GM18505 (cell line): ENCODE measurements at regions not wholly inside any gene's neighbourhood (a gene's known extent, or its start where the extent isn't known, plus 50 kb on each side); places are given as distances from the start of the nearest gene placed in this dataset.

Experiments used
- ATAC-seq: cut with Tn5 transposase; IDR thresholded peaks from one replicate; pipeline ENCODE4 v1.9.1; 2021; ENCODE audit not compliant: unreplicated experiment
- POLR2A ChIP-seq: IDR thresholded peaks from 4 replicates; pipeline ENCODE4 v1.6.1; 2011; ENCODE audit warnings: borderline replicate concordance; ENCODE audit not compliant: insufficient read depth, insufficient read length; ENCODE audit errors: extremely low read depth

DNA sequence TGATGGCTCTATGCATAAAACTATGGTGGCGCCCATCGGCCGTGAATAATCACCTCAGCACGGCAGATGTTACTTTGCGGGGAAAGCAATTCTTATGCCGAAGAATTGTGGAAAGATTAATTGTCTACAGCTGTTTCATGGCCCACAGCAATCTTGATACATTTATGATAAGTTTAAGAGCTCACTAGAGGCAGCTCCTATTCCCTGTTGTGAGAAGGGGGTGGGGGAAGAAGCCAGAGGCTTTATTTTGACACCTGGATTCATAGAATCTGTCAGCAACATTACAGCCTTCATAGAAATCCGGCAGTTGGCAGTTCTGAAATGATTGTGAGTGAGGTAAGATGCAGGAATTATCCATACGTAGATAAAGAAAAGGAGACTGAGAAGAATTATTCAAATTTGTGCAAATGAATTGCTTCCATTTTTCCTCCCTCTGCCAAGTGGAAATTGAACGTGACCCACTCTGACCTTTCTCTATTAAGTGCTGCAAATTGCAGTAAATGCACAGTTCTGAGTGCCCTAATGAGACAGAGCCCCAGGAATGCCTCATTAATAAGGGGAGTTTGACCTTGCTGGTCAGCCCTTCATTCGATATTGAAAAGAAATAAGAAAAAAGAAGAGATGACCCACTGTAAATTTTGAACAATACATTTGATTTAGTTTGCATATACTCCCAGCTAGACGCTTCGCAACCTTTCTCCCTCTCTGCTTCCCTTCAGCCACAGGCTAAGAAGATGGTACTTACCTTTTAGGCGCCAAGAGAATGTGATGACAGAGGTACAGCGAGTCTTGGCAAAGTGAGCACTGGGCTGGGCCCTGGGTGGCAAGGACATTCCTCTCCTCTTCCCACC is 188.8 kb downstream of the GPAT3 start:
- no peak for ATAC-seq
- no peak for TF ChIP-seq POLR2A

DNA sequence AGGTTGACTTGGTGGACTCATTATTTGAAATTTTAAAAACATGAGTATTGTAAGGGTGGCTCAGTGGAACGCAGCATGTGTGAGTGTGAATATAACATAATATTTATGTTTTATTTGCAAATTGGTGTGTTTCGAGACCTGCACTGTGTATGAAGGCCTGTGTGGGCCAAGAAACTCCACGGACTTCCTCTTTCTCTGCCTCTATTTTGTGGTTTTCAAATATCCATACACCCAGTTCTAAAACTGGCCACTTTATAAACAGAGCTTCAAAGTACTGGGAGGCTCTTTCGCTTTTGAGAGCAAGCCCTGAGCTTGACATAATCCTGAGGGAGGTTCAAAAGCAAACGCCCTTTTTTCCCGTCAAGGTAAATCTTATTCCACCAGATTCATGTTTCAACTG is 187.7 kb downstream of the GPAT3 start:
- ATAC-seq, result no peak
- no peak for TF ChIP-seq POLR2A

DNA sequence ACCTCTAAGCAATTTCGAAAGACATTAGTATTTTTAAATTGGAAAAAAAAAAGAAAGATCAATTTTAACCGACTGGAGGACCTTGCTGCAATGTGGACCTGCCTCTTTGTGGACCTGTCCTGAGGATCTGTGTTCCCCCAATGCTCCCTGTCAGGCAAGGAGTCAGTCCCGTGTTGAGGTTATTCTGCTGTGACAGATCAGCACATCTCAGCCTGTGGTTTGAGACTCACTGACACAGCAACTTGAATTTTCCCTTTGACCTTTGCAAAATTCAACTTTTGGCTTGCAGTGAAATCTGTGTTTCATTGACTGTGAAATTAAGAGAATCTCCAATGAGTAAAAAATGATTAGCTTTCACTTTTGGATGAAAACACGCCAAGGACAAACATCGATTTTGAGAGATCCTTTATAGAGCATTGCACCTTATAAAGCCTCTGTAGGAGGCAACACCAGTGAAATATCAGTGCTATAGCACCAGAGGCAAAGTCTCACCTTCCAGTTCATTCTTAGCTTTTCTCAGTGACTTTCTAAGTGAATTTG is 186.9 kb downstream of the GPAT3 start:
- no peak for ATAC-seq

DNA sequence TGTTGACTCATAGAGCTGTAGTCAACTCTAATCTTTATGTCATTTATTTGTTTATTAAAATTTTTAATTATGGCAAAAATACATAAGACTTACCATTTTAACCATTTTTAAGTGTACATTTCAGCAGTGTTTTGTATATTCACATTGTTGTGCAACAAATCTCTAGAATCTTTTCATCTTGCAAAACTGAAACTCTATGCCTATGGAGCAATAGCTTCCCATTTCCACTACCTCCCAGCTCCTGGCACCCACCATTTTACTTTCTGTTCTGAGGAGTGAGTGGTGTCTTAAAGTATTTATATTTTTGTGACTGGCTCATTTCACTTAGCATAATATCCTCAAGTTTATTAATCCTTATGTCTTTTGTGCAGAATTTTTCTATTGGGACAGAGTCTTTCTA is 181.0 kb downstream of the GPAT3 start:
- ATAC-seq, result no peak
- TF ChIP-seq POLR2A, result no peak

More for the DNA sequence above, 186.9 kb downstream of the GPAT3 start:
- TF ChIP-seq POLR2A, result no peak

DNA sequence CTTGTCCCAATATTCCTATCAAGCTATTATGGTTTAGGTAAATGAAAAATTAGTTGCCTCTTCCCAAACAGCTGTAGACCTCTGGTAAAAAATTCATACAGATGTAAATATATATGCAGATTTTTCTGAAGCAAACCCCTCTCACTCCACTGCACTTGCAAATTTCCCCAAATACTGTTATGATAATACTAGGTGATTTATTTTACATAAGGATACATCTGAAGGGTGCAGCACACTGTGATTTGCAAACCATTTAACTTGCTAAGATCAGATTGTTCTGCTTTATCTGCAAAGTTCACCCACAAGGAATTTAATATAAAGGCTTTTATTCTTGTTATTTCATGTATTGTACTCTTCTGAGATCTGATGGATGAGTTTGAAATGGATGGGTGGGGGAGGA is 177.0 kb downstream of the GPAT3 start:
- ATAC-seq, result no peak
- no peak for TF ChIP-seq POLR2A

DNA sequence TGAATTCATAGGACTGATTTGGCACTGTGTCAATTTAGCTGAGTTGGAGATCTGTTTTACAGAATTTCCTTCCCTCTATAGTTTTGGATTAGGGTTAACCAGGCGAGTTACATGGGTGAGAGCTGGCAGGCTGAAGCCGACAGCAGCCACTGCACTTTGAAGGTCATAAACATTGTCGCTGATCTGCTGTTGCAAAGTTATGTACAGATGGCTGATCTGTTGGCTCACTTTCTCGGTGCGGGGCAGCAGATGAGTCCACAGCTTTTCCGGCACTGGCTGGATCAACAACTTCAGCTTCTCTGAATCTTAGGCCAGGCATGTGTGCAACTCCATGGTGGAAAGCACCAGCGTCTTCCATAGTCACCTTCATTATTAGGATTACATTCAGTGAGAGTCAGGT is 173.7 kb downstream of the GPAT3 start:
- ATAC-seq, result no peak
- no peak for TF ChIP-seq POLR2A

DNA sequence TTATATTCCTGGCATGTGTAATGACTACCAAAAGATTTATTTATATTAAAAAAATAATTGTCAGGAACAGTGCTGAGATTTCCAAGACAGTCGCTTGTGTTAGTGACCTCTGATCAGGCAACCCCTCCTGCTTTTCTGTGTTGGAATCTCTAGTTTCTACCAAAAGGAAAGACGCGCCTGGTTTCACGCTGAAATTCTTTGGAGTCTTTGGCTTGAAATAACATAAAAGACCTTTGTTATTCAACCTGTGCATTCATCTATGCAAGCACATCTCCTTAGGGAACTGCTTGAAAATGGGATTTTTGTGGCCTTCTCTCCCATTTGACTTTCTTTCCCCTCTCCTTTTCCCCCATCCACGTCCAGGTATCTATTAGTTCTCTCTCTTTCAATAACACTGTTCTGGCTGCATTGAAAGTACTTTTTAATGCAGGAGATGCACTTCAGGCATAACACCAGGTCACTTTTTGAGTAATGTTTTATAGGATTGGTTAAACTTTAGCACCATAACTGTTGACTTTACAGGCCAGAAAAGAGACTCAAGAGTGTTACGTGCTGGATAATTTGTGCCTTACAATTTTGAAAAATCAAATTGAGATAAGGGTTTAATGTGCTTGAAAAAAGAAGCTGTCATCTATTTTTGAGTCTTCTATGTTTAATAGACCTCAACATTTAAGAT is 172.7 kb downstream of the GPAT3 start:
- no peak for ATAC-seq
- no peak for TF ChIP-seq POLR2A

DNA sequence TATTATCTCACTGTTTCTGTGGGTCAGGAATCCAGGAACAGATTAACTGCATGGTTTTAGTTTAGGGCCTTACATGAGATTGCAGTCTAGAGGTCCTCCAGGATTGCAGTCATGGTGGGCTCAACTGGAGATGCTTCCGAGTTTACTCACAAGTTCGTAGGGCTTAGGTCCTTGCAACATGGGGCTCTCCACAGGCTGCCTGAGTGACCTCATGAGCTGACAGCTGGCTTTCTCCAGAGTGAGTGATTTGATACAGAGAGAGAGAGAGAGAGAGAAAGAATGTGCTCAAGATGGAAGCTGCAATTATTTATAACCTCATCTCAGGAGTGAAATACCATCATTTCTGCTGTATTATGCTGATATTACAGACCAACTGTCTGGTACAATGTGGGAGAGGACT is 168.9 kb downstream of the GPAT3 start:
- no peak for TF ChIP-seq POLR2A
- ATAC-seq, result no peak

DNA sequence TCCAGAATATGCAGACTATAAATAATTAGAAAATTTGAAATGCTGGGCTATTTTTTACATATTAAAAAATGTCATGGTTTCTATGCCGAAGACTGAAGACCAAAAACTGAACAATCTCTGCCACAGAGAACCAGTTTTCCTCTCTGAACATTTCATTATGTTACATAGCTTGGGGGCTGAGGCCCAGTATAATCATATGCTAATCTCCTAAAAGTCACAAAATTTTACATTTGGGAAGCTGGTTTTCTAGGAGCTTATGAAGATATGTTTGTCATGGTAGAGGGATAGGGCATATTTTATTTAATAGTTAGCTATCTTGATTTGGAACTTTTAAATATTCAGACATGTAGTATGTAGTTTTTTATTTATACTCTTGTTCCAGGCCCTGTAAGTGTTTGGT is 167.8 kb downstream of the GPAT3 start:
- no peak for ATAC-seq
- TF ChIP-seq POLR2A, result no peak

DNA sequence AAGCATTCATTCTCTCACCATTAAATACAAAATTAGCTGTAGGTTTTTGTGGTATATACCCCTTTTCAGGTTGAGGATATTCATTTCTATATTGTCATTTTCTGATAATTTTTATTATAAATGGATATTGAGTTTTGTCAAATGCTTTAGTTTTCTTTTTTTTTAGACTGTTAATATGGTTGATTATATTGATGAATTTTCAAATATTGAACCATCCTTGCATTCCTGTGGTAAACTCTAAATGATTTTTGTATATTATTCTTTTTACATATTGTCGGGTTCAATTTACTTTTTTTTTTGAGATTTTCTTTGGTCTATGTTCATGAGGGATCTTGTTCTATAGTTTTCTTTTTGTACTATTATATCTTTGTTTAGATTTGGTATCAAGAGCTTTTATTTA is 165.1 kb downstream of the GPAT3 start:
- no peak for ATAC-seq
- no peak for TF ChIP-seq POLR2A

DNA sequence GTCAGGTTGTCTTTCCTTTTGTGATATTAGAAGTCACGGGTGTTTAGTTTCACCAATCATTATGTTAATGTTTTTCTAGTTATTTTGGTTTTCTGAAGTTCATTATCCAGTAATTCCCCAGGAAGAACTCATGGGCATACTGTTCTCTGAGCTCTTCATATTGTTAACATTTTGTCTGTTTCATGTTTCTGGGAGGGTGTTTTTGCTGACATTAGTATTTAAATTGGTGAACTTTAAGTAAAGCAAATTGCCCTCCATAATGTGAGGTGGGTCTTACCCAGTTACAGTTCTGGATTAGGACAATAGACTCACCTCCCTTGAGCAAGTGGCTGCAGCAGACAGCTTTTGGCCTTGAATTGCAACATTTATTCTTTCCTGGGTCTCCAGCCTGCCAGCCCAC is 163.4 kb downstream of the GPAT3 start:
- no peak for ATAC-seq
- no peak for TF ChIP-seq POLR2A

DNA sequence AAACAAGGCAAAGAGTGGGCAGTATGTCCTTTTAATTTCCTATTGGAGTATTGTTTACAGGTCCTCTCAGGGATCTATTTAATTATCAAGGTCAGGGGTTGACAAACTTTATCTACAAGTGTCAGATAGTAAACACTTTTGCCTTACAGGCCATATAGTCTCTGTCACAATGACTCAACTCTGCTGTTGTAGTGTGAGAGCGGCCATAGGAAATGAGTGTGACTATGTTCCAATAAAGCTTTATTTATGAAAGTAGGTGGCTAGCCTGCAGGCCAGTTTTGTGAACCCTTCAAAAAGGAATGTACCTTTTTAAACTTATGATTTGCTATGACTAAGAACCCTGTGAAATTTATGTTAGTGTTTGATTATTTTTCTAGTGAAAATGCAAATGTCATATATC is 156.1 kb downstream of the GPAT3 start:
- TF ChIP-seq POLR2A, result no peak
- ATAC-seq, result no peak

DNA sequence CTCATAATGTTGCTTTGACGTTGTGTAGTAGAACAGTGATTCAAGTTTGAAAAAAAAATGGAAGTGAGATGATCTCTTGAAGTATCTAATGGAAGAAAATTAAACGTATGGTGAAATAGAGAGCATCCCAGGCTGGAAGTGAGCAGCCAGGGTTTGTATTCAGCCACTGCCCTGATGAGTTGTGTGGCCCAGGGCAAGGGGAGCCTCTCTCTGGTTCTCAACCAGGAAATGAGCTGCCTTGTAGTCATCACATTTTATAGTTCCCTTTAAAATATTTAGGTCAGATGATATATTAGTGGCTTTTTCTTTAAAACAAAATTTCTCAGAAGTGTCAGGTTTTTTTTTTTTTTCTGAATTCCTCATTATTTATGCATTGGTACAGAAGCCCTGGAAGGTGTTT is 150.3 kb downstream of the GPAT3 start:
- ATAC-seq, result no peak
- no peak for TF ChIP-seq POLR2A

DNA sequence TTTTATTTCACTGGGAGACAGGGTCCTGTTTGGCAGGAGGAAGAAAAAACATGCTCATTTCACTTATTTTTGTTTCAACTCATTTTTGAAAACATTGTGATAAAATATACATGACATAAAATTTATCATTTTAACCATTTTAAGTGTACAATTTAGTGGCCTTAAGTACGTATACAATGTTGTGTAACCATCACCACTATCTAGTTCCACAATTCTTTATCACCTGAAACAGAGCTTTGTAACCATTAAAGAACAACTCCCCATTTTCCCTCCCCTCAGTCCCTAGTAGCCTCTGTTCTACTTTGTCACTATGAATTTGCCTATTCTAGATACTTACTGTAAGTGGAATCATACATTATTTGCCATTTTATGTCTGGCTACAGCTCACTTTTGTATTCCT is 143.8 kb downstream of the GPAT3 start:
- no peak for ATAC-seq
- TF ChIP-seq POLR2A, result no peak
